HAP-1 (cell line): ENCODE measurements at regions not wholly inside any gene's neighbourhood (a gene's known extent, or its start where the extent isn't known, plus 50 kb on each side); places are given as distances from the start of the nearest gene placed in this dataset.
"Not testable (repeated sequence)": the region's sequence is repeated elsewhere in the genome, so short reads cannot be mapped to it uniquely, and the experiment has no call there.

Source experiments
- DNase-seq, 2 experiments: peaks; one replicate each; pipeline ENCODE4 v3.0.0-alpha.2; 2016 to 2020; ENCODE audit warnings: low spot score in 2 of 2
- H3K27me3 ChIP-seq: fragments of 250-450 bp; sonication (Bioruptor Pico); 2 replicates; pipeline ENCODE4 v1.5.1; 2020; ENCODE audit warnings: low read depth, mild to moderate bottlenecking, moderate library complexity
- H3K36me3 ChIP-seq: fragments of 250-450 bp; sonication (Bioruptor Pico); replicated peaks from 2 replicates; pipeline ENCODE4 v1.5.1; 2020; ENCODE audit warnings: mild to moderate bottlenecking
- H3K4me1 ChIP-seq: fragments of 250-450 bp; sonication (Bioruptor Pico); 2 replicates; pipeline ENCODE4 v1.5.1; 2020; ENCODE audit warnings: mild to moderate bottlenecking
- H3K4me3 ChIP-seq: fragments of 250-450 bp; sonication (Bioruptor Pico); 2 replicates; pipeline ENCODE4 v1.5.1; 2020; ENCODE audit warnings: mild to moderate bottlenecking, moderate library complexity
- H3K9me3 ChIP-seq: fragments of 250-450 bp; sonication (Bioruptor Pico); 2 replicates; pipeline ENCODE4 v1.5.1; 2020; ENCODE audit warnings: mild to moderate bottlenecking, moderate library complexity
- in situ Hi-C: fragments of 300-500 bp; cut with MboI; formaldehyde crosslinking; loops from 3 replicates; pipeline ENCODE4 v1.14.3; 2020; ENCODE audit warnings: low sequenced_read_pairs, inconsistent platforms, mixed read lengths

GRCh38 chr1:187928696-187929095 is 1099.9 kb downstream of the PLA2G4A start:
- in situ Hi-C loops: no loop called here

GRCh38 chr1:187931776-187932175 is 1103.0 kb downstream of the PLA2G4A start:
- H3K36me3 ChIP-seq: no peaks in the 10 kb centered on the region
- no peak overlapping the region for H3K4me3 ChIP-seq
- H3K27me3 ChIP-seq: no peaks in the 10 kb centered on the region
- in situ Hi-C loops: no loop called here
- no peaks in the 10 kb centered on the region for H3K4me1 ChIP-seq
- no peak for DNase-seq
- no peaks in the 10 kb centered on the region for H3K9me3 ChIP-seq

More at GRCh38 chr1:187928696-187929095, 1099.9 kb downstream of the PLA2G4A start:
- Histone ChIP-seq H3K36me3 (no peaks in the 10 kb centered on the region), H3K27me3 (no peaks in the 10 kb centered on the region), H3K4me1 (no peaks in the 10 kb centered on the region), H3K4me3 (no peak overlapping the region), H3K9me3 (no peaks in the 10 kb centered on the region)
- DNase-seq: no peak

- H3K4me1 ChIP-seq: no peaks in the 10 kb centered on the region
- no peak for DNase-seq
- H3K9me3 ChIP-seq: no peaks in the 10 kb centered on the region
- in situ Hi-C loops: no loop called here
- H3K4me3 ChIP-seq: no peak overlapping the region
- H3K36me3 ChIP-seq: no peaks in the 10 kb centered on the region
- H3K27me3 ChIP-seq: no peaks in the 10 kb centered on the region
These were observed 1105.0 kb downstream of the PLA2G4A start for GRCh38 chr1:187933562-187934419.

- Histone ChIP-seq H3K27me3 (no peaks in the 10 kb centered on the region), H3K36me3 (no peaks in the 10 kb centered on the region), H3K4me1 (no peaks in the 10 kb centered on the region), H3K9me3 (no peaks in the 10 kb centered on the region), H3K4me3 (no peak overlapping the region)
- no peak for DNase-seq
- in situ Hi-C loops: no loop called here
These were observed 1107.9 kb downstream of the PLA2G4A start for GRCh38 chr1:187936667-187937066.

GRCh38 chr1:187938092-187938491 is 1109.3 kb downstream of the PLA2G4A start:
- in situ Hi-C loops: no loop called here
- no peaks in the 10 kb centered on the region for H3K36me3 ChIP-seq
- no peaks in the 10 kb centered on the region for H3K9me3 ChIP-seq
- DNase-seq: no peak
- no peaks in the 10 kb centered on the region for H3K27me3 ChIP-seq
- no peaks in the 10 kb centered on the region for H3K4me1 ChIP-seq
- H3K4me3 ChIP-seq: no peak overlapping the region

GRCh38 chr1:187942986-187943385 is 1114.2 kb downstream of the PLA2G4A start:
- H3K36me3 ChIP-seq: no peaks in the 10 kb centered on the region
- no peak overlapping the region for H3K4me3 ChIP-seq
- in situ Hi-C loops: no loop called here
- no peak for DNase-seq
- no peaks in the 10 kb centered on the region for H3K4me1 ChIP-seq
- no peaks in the 10 kb centered on the region for H3K27me3 ChIP-seq
- no peaks in the 10 kb centered on the region for H3K9me3 ChIP-seq

- Histone ChIP-seq H3K27me3 (no peaks in the 10 kb centered on the region), H3K36me3 (no peaks in the 10 kb centered on the region), H3K9me3 (no peaks in the 10 kb centered on the region), H3K4me1 (no peaks in the 10 kb centered on the region), H3K4me3 (no peak overlapping the region)
- in situ Hi-C loops: no loop called here
- DNase-seq: no peak
These were observed 1115.1 kb downstream of the PLA2G4A start for GRCh38 chr1:187943606-187944403.

- H3K4me1 ChIP-seq, in situ Hi-C loops, H3K9me3 ChIP-seq, DNase-seq, H3K27me3 ChIP-seq, H3K4me3 ChIP-seq, H3K36me3 ChIP-seq: not testable (repeated sequence)
These were observed 1117.9 kb downstream of the PLA2G4A start for GRCh38 chr1:187946661-187947060.

GRCh38 chr1:187947359-187947758 is 1118.6 kb downstream of the PLA2G4A start:
- H3K4me3 ChIP-seq: no peak overlapping the region
- no peaks in the 10 kb centered on the region for H3K9me3 ChIP-seq
- H3K27me3 ChIP-seq: no peaks in the 10 kb centered on the region
- in situ Hi-C loops: no loop called here
- H3K36me3 ChIP-seq: no peaks in the 10 kb centered on the region
- H3K4me1 ChIP-seq: no peaks in the 10 kb centered on the region
- no peak for DNase-seq

GRCh38 chr1:187948170-187948794 is 1119.5 kb downstream of the PLA2G4A start:
- H3K4me1 ChIP-seq: no peaks in the 10 kb centered on the region
- no peaks in the 10 kb centered on the region for H3K36me3 ChIP-seq
- no peaks in the 10 kb centered on the region for H3K9me3 ChIP-seq
- DNase-seq: no peak
- in situ Hi-C loops: no loop called here
- no peak overlapping the region for H3K4me3 ChIP-seq
- no peaks in the 10 kb centered on the region for H3K27me3 ChIP-seq

GRCh38 chr1:187949567-187949966 is 1120.8 kb downstream of the PLA2G4A start:
- H3K4me1 ChIP-seq: no peaks in the 10 kb centered on the region
- H3K4me3 ChIP-seq: no peak overlapping the region
- in situ Hi-C loops: no loop called here
- H3K36me3 ChIP-seq: no peaks in the 10 kb centered on the region
- no peaks in the 10 kb centered on the region for H3K9me3 ChIP-seq
- DNase-seq: no peak
- H3K27me3 ChIP-seq: no peaks in the 10 kb centered on the region

- Histone ChIP-seq H3K36me3 (no peaks in the 10 kb centered on the region), H3K4me1 (no peaks in the 10 kb centered on the region), H3K9me3 (no peaks in the 10 kb centered on the region), H3K4me3 (no peak overlapping the region), H3K27me3 (no peaks in the 10 kb centered on the region)
- in situ Hi-C loops: no loop called here
- no peak for DNase-seq
These were observed 1123.1 kb downstream of the PLA2G4A start for GRCh38 chr1:187951817-187952216.

- H3K9me3 ChIP-seq: no peaks in the 10 kb centered on the region
- no peak overlapping the region for H3K4me3 ChIP-seq
- no peak for DNase-seq
- in situ Hi-C loops: no loop called here
- no peaks in the 10 kb centered on the region for H3K27me3 ChIP-seq
- no peaks in the 10 kb centered on the region for H3K36me3 ChIP-seq
- no peaks in the 10 kb centered on the region for H3K4me1 ChIP-seq
These were observed 1123.7 kb downstream of the PLA2G4A start for GRCh38 chr1:187952446-187952845.

- DNase-seq: no peak
- H3K4me3 ChIP-seq: no peak overlapping the region
- no peaks in the 10 kb centered on the region for H3K9me3 ChIP-seq
- no peaks in the 10 kb centered on the region for H3K36me3 ChIP-seq
- H3K27me3 ChIP-seq: no peaks in the 10 kb centered on the region
- in situ Hi-C loops: no loop called here
- no peaks in the 10 kb centered on the region for H3K4me1 ChIP-seq
These were observed 1128.2 kb downstream of the PLA2G4A start for GRCh38 chr1:187956975-187957374.
